NB4 (cell line): ENCODE measurements at regions not wholly inside any gene's neighbourhood (a gene's known extent, or its start where the extent isn't known, plus 50 kb on each side); places are given as distances from the start of the nearest gene placed in this dataset.

Experiments
- DNase-seq: peaks from one replicate; pipeline ENCODE4 v3.0.0; 2010; ENCODE audit warnings: low read depth
- H3K4me3 ChIP-seq: one replicate; pipeline ENCODE4 v1.5.1; 2011; ENCODE audit warnings: mild to moderate bottlenecking, low read depth, low read length, moderate library complexity
- MAX ChIP-seq: IDR thresholded peaks from 2 replicates; pipeline ENCODE4 v1.6.1; 2011; ENCODE audit warnings: low read depth, low read length
- MYC ChIP-seq: IDR thresholded peaks from 2 replicates; pipeline ENCODE4 v1.6.1; 2011; ENCODE audit warnings: low read depth, low read length
- POLR2A ChIP-seq: IDR thresholded peaks from 2 replicates; pipeline ENCODE4 v1.6.1; 2011; ENCODE audit warnings: mild to moderate bottlenecking; ENCODE audit not compliant: insufficient read length; ENCODE audit errors: extremely low read depth
- TF ChIP-seq, protein P1 (sequence below): IDR thresholded peaks from one replicate; pipeline ENCODE4 v1.5.1; 2012; ENCODE audit warnings: low read depth, low read length

- DNase-seq = no peak
- no peak for TF ChIP-seq MAX
- no peak overlapping the region for H3K4me3 ChIP-seq
Observed at GRCh38 chr11:92576315-92576714, 351.7 kb downstream of the FAT3 start.

- TF ChIP-seq MYC (no peak), POLR2A (no peak), MAX (no peak)
- TF ChIP-seq, protein P1, sequence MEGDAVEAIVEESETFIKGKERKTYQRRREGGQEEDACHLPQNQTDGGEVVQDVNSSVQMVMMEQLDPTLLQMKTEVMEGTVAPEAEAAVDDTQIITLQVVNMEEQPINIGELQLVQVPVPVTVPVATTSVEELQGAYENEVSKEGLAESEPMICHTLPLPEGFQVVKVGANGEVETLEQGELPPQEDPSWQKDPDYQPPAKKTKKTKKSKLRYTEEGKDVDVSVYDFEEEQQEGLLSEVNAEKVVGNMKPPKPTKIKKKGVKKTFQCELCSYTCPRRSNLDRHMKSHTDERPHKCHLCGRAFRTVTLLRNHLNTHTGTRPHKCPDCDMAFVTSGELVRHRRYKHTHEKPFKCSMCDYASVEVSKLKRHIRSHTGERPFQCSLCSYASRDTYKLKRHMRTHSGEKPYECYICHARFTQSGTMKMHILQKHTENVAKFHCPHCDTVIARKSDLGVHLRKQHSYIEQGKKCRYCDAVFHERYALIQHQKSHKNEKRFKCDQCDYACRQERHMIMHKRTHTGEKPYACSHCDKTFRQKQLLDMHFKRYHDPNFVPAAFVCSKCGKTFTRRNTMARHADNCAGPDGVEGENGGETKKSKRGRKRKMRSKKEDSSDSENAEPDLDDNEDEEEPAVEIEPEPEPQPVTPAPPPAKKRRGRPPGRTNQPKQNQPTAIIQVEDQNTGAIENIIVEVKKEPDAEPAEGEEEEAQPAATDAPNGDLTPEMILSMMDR = no peak
- no peak overlapping the region for H3K4me3 ChIP-seq
- DNase-seq = no peak
Observed at GRCh38 chr11:92580908-92581307, 356.3 kb downstream of the FAT3 start.

- H3K4me3 ChIP-seq = no peak overlapping the region
- no peak for TF ChIP-seq MAX
- TF ChIP-seq, protein P1 = no peak
- TF ChIP-seq MYC = no peak
- no peak for TF ChIP-seq POLR2A
- DNase-seq = no peak
Observed at GRCh38 chr11:92588393-92588792, 363.8 kb downstream of the FAT3 start.

DNA sequence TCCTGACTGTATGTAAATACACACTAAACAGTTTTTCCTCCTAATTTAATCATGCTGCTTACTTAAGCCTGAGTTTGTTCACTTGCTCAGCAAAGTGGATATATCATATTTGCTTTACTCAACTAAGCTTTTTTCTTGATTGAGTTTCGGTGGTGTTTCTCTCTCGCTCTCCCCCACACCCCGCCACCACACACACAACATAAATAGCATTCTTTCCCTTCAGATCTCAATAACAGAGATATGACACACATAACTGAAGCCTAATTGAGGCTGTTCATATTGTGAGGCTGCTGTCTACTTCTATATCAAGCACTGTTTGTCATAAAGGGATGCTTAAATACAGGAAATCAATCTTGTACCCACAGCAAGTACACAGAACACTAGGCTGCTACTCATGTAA is 364.9 kb downstream of the FAT3 start:
- TF ChIP-seq MYC = no peak
- TF ChIP-seq, protein P1 = no peak
- TF ChIP-seq MAX = no peak
- no peak for TF ChIP-seq POLR2A
- no peak overlapping the region for H3K4me3 ChIP-seq
- no peak for DNase-seq

DNA sequence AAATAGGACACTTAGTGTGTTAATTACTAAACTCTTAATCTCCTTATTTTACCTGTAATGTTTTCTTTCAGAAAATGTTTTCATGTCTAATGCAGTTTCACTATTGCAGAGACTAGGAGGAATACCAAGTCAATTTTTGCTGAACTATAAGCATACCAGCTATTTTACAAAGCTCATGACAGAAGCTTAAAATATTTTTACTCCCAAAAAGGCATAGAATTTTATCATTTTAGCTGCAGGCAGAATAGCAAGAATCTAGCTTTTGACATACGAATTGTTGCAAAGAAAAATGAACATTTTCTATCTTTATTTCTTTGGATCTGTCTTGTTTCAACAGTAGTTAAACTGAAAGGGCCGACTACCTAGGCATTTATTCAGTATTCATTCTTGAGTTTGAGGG is 366.9 kb downstream of the FAT3 start:
- no peak for DNase-seq
- TF ChIP-seq MAX = no peak
- no peak for TF ChIP-seq POLR2A
- TF ChIP-seq, protein P1 = no peak
- TF ChIP-seq MYC = no peak
- no peak overlapping the region for H3K4me3 ChIP-seq

DNA sequence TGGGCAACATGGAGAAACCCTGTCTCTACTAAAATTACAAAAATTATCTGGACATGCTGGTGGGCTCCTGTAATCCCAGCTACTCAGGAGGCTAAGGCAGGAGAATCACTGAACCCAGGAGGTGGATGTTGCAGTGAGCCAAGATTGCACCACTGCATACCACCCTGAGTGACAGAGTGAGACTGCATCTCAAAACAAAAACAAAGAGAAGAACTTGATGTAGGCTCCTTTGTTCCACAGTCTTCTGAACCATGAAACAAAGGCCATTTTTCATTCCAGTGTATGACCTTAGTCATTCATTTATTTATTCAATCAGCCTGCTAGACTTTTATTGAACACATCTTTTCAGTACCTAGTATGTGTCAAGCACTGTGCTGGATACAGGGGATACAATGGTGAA is 369.6 kb downstream of the FAT3 start:
- DNase-seq = no peak
- no peak overlapping the region for H3K4me3 ChIP-seq
- TF ChIP-seq POLR2A = no peak
- no peak for TF ChIP-seq MYC
- no peak for TF ChIP-seq MAX
- TF ChIP-seq, protein P1 = no peak
